ENCODE measurements at regions not wholly inside any gene's neighbourhood (a gene's known extent, or its start where the extent isn't known, plus 50 kb on each side); places are given as distances from the start of the nearest gene placed in this dataset.
"Not testable (repeated sequence)": the region's sequence is repeated elsewhere in the genome, so short reads cannot be mapped to it uniquely, and the experiment has no call there.

- DNase-seq (ENCODE audit: low read depth in 2 of 2), result not testable (repeated sequence)
Observed at GRCh38 chr1:245061808-245062207, 93.0 kb upstream of the KIF26B start.

GRCh38 chr1:245060684-245061374 is 94.0 kb upstream of the KIF26B start:
- DNase-seq (ENCODE audit: low read depth in 2 of 2), result no peak

- no peak for DNase-seq (ENCODE audit: low read depth in 2 of 2)
Observed at GRCh38 chr1:245059806-245060424, 94.9 kb upstream of the KIF26B start.

- DNase-seq (ENCODE audit: low read depth in 2 of 2), result no peak
Observed at GRCh38 chr1:245058882-245059281, 95.9 kb upstream of the KIF26B start.

- DNase-seq (ENCODE audit: low read depth in 2 of 2), result no peak
Observed at GRCh38 chr1:245058436-245058835, 96.3 kb upstream of the KIF26B start.

GRCh38 chr1:245056913-245057312 is 97.9 kb upstream of the KIF26B start:
- no peak for DNase-seq (ENCODE audit: low read depth in 2 of 2)

GRCh38 chr1:245056296-245056695 is 98.5 kb upstream of the KIF26B start:
- not testable (repeated sequence) for DNase-seq (ENCODE audit: low read depth in 2 of 2)

- no peak for DNase-seq (ENCODE audit: low read depth in 2 of 2)
Observed at GRCh38 chr1:245055752-245056151, 99.0 kb upstream of the KIF26B start.

- no peak for DNase-seq (ENCODE audit: low read depth in 2 of 2)
Observed at GRCh38 chr1:245054507-245055270, 100.1 kb upstream of the KIF26B start.

GRCh38 chr1:245054105-245054504 is 100.7 kb upstream of the KIF26B start:
- no peak for DNase-seq (ENCODE audit: low read depth in 2 of 2)

- DNase-seq (ENCODE audit: low read depth in 2 of 2), result no peak
Observed at GRCh38 chr1:245052258-245052657, 102.5 kb upstream of the KIF26B start.

- no peak for DNase-seq (ENCODE audit: low read depth in 2 of 2)
Observed at GRCh38 chr1:245051349-245052221, 103.2 kb upstream of the KIF26B start.

GRCh38 chr1:245046769-245047168 is 108.0 kb upstream of the KIF26B start:
- no peak for DNase-seq (ENCODE audit: low read depth in 2 of 2)

- no peak for DNase-seq (ENCODE audit: low read depth in 2 of 2)
Observed at GRCh38 chr1:245046315-245046714, 108.5 kb upstream of the KIF26B start.

GRCh38 chr1:245045087-245045881 is 109.5 kb upstream of the KIF26B start:
- no peak for DNase-seq (ENCODE audit: low read depth in 2 of 2)

GRCh38 chr1:245043611-245043940 is 111.2 kb upstream of the KIF26B start:
- DNase-seq (ENCODE audit: low read depth in 2 of 2), result no peak

- no peak for DNase-seq (ENCODE audit: low read depth in 2 of 2)
Observed at GRCh38 chr1:245041058-245041698, 113.6 kb upstream of the KIF26B start.

- no peak for DNase-seq (ENCODE audit: low read depth in 2 of 2)
Observed at GRCh38 chr1:245039196-245039595, 115.6 kb upstream of the KIF26B start.

- no peak for DNase-seq (ENCODE audit: low read depth in 2 of 2)
Observed at GRCh38 chr1:245036102-245036501, 118.7 kb upstream of the KIF26B start.

- DNase-seq (ENCODE audit: low read depth in 2 of 2), result no peak
Observed at GRCh38 chr1:245031041-245031440, 123.7 kb upstream of the KIF26B start.

GRCh38 chr1:245026247-245026646 is 128.5 kb upstream of the KIF26B start:
- DNase-seq (ENCODE audit: low read depth in 2 of 2), result no peak
